PC-9 (cell line): ENCODE measurements at regions not wholly inside any gene's neighbourhood (a gene's known extent, or its start where the extent isn't known, plus 50 kb on each side); places are given as distances from the start of the nearest gene placed in this dataset.

ENCODE experiments used
- BruUV-seq: library from RNA; stranded (reverse); fragments of 400-500 nt; replicated peaks from 2 replicates; lab custom pipeline; 2021; lab: Mats Ljungman, UMichigan
- CTCF ChIA-PET: fragments of 300-600 bp; sonication (Branson Sonifier 250); formaldehyde crosslinking; loops from one replicate; lab custom pipeline; 2022; ENCODE audit warnings: antibody characterized with exemption; lab: Charles Lee
- POLR2A ChIA-PET: fragments of 300-600 bp; sonication (Branson Sonifier 250); formaldehyde crosslinking; loops from one replicate; lab custom pipeline; 2022; ENCODE audit warnings: antibody characterized with exemption; ENCODE audit not compliant: unreplicated experiment; lab: Charles Lee
- DNase-seq, 2 experiments: peaks; one replicate each; pipeline versions ENCODE4 v3.0.0 to v3.0.0-alpha.2; 2015 to 2022; ENCODE audit warnings: mixed read lengths in 1 of 2
- H2AFZ ChIP-seq: fragments of 200-600 bp; sonication (generic); 2 replicates; pipeline ENCODE4 v1.8.1; 2017; ENCODE audit warnings: antibody characterized with exemption
- H3F3A ChIP-seq: fragments of 200-600 bp; sonication (generic); 2 replicates; pipeline ENCODE4 v1.8.1; 2017; ENCODE audit warnings: antibody characterized with exemption, mild to moderate bottlenecking, low read depth; ENCODE audit not compliant: insufficient read depth
- H3K27ac ChIP-seq: fragments of 200-600 bp; sonication (generic); 2 replicates; pipeline ENCODE4 v1.6.1; 2016; ENCODE audit warnings: mixed run types
- H3K27me3 ChIP-seq: fragments of 200-600 bp; sonication (generic); 2 replicates; pipeline ENCODE4 v1.6.1; 2016; ENCODE audit warnings: low read depth, mixed run types; ENCODE audit not compliant: insufficient read depth
- H3K36me3 ChIP-seq: fragments of 200-600 bp; sonication (generic); 2 replicates; pipeline ENCODE4 v1.6.1; 2016; ENCODE audit warnings: low read depth, mixed run types
- H3K4me1 ChIP-seq: fragments of 200-600 bp; sonication (generic); replicated peaks from 2 replicates; pipeline ENCODE4 v1.6.1; 2016; ENCODE audit warnings: mixed run types; ENCODE audit not compliant: insufficient read depth
- H3K4me2 ChIP-seq: fragments of 200-600 bp; sonication (generic); 2 replicates; pipeline ENCODE4 v1.6.1; 2017; ENCODE audit warnings: mixed run types
- H3K4me3 ChIP-seq: fragments of 200-600 bp; sonication (generic); 2 replicates; pipeline ENCODE4 v1.6.1; 2016; ENCODE audit warnings: mixed run types
- H3K79me2 ChIP-seq: fragments of 200-600 bp; sonication (generic); 2 replicates; pipeline ENCODE4 v1.6.1; 2017; ENCODE audit warnings: low read depth, mixed run types
- H3K9me2 ChIP-seq: fragments of 200-600 bp; sonication (generic); 2 replicates; pipeline ENCODE4 v1.8.1; 2017; ENCODE audit warnings: mild to moderate bottlenecking; ENCODE audit not compliant: insufficient read depth
- H3K9me3 ChIP-seq: fragments of 200-600 bp; sonication (generic); 2 replicates; pipeline ENCODE4 v1.8.1; 2016; ENCODE audit warnings: low read depth; ENCODE audit not compliant: insufficient read depth
- H4K20me1 ChIP-seq: fragments of 200-600 bp; sonication (generic); 2 replicates; pipeline ENCODE4 v1.8.1; 2017; ENCODE audit not compliant: insufficient read depth
- CTCF ChIP-seq: fragments of 200-600 bp; sonication (generic); conservative IDR thresholded peaks from 2 replicates; pipeline ENCODE4 v1.6.1; 2017; ENCODE audit warnings: mixed run types, antibody characterized with exemption, mild to moderate bottlenecking, moderate library complexity
- EZH2 ChIP-seq: fragments of 200-600 bp; sonication (generic); IDR thresholded peaks from 2 replicates; pipeline ENCODE4 v1.8.0; 2017; ENCODE audit warnings: antibody characterized with exemption, low read depth
- intact Hi-C: fragments of 100-400 bp; cut with micrococcal nuclease; formaldehyde crosslinking; loops from one replicate; pipeline ENCODE4 v1.10.0; 2022; ENCODE audit not compliant: unreplicated experiment

GRCh38 chr2:82525744-82526143 lies 1933.3 kb downstream of the SUCLG1 start:
- no peaks in the 10 kb centered on the region for H3K27me3 ChIP-seq
- no peaks in the 10 kb centered on the region for H3K36me3 ChIP-seq
- CTCF ChIA-PET: no interaction called here
- no peak for DNase-seq
- no peak overlapping the region for H3K4me3 ChIP-seq
- no peaks in the 10 kb centered on the region for H3K9me3 ChIP-seq
- no TSS peak for BruUV-seq
- no peak overlapping the region for H3K4me2 ChIP-seq
- no peak overlapping the region for H2AFZ ChIP-seq
- no peaks in the 10 kb centered on the region for H3K4me1 ChIP-seq
- no peaks in the 10 kb centered on the region for H3K9me2 ChIP-seq
- H3F3A ChIP-seq: no peaks in the 10 kb centered on the region
- intact Hi-C loops: no loop called here
- no peak for TF ChIP-seq CTCF
- TF ChIP-seq EZH2: no peak
- no peaks in the 10 kb centered on the region for H4K20me1 ChIP-seq
- H3K27ac ChIP-seq: no peak overlapping the region
- POLR2A ChIA-PET: no interaction called here
- H3K79me2 ChIP-seq: no peaks in the 10 kb centered on the region

GRCh38 chr2:82524826-82525225 lies 1934.3 kb downstream of the SUCLG1 start:
- Histone ChIP-seq H3K79me2 (no peaks in the 10 kb centered on the region), H3K9me2 (no peaks in the 10 kb centered on the region), H3K4me3 (no peak overlapping the region), H3K4me1 (no peaks in the 10 kb centered on the region), H3K36me3 (no peaks in the 10 kb centered on the region), H2AFZ (no peak overlapping the region), H3K27ac (no peak overlapping the region), H3F3A (no peaks in the 10 kb centered on the region), H3K4me2 (no peak overlapping the region), H3K9me3 (no peaks in the 10 kb centered on the region), H4K20me1 (no peaks in the 10 kb centered on the region), H3K27me3 (no peaks in the 10 kb centered on the region)
- no TSS peak for BruUV-seq
- CTCF ChIA-PET: no interaction called here
- DNase-seq: no peak
- POLR2A ChIA-PET: no interaction called here
- intact Hi-C loops: no loop called here
- no peak for TF ChIP-seq CTCF
- TF ChIP-seq EZH2: no peak

- H3K4me1 ChIP-seq: no peaks in the 10 kb centered on the region
- no peak for DNase-seq
- H3K4me3 ChIP-seq: no peak overlapping the region
- H3K27ac ChIP-seq: no peak overlapping the region
- H4K20me1 ChIP-seq: no peaks in the 10 kb centered on the region
- H3K9me2 ChIP-seq: no peaks in the 10 kb centered on the region
- H3K36me3 ChIP-seq: no peaks in the 10 kb centered on the region
- H3K9me3 ChIP-seq: no peaks in the 10 kb centered on the region
- ChIA-PET POLR2A (no interaction called here), CTCF (no interaction called here)
- no TSS peak for BruUV-seq
- H3F3A ChIP-seq: no peaks in the 10 kb centered on the region
- intact Hi-C loops: no loop called here
- H3K4me2 ChIP-seq: no peak overlapping the region
- no peak overlapping the region for H2AFZ ChIP-seq
- no peaks in the 10 kb centered on the region for H3K79me2 ChIP-seq
- no peaks in the 10 kb centered on the region for H3K27me3 ChIP-seq
- TF ChIP-seq CTCF: no peak
- no peak for TF ChIP-seq EZH2
Measured at GRCh38 chr2:82511894-82512293, 1947.2 kb downstream of the SUCLG1 start.
